HUES64 (cell line): ENCODE measurements at regions not wholly inside any gene's neighbourhood (a gene's known extent, or its start where the extent isn't known, plus 50 kb on each side); places are given as distances from the start of the nearest gene placed in this dataset.

Source experiments
- H3K27ac ChIP-seq: 2 replicates; pipeline ENCODE4 v1.7.0; 2013; ENCODE audit warnings: low read depth, low read length, inconsistent platforms
- H3K27me3 ChIP-seq: 2 replicates; pipeline ENCODE4 v1.6.1; 2013; ENCODE audit warnings: mild to moderate bottlenecking, low read length; ENCODE audit not compliant: insufficient read depth
- H3K36me3 ChIP-seq: 2 replicates; pipeline ENCODE4 v1.6.1; 2013; ENCODE audit warnings: mild to moderate bottlenecking, low read length; ENCODE audit not compliant: insufficient read depth
- H3K4me1 ChIP-seq: 2 replicates; pipeline ENCODE4 v1.6.1; 2013; ENCODE audit warnings: mild to moderate bottlenecking, low read length, moderate library complexity; ENCODE audit not compliant: insufficient read depth
- H3K4me3 ChIP-seq: 2 replicates; pipeline ENCODE4 v1.5.1; 2013; ENCODE audit warnings: mild to moderate bottlenecking, low read length, moderate library complexity
- H3K9ac ChIP-seq: 2 replicates; pipeline ENCODE4 v1.6.1; 2013; ENCODE audit warnings: mild to moderate bottlenecking, low read depth, low read length
- H3K9me3 ChIP-seq: 2 replicates; pipeline ENCODE4 v1.6.1; 2013; ENCODE audit warnings: low read depth, low read length; ENCODE audit not compliant: insufficient read depth
- WGBS: fragments of 150-250, 120-280 bp; methylation state at CpG from one replicate; pipeline ENCODE4 v1.1.7; 2013; ENCODE audit warnings: missing lambda C conversion rate; 5-methylcytosine and 5-hydroxymethylcytosine counted together

DNA sequence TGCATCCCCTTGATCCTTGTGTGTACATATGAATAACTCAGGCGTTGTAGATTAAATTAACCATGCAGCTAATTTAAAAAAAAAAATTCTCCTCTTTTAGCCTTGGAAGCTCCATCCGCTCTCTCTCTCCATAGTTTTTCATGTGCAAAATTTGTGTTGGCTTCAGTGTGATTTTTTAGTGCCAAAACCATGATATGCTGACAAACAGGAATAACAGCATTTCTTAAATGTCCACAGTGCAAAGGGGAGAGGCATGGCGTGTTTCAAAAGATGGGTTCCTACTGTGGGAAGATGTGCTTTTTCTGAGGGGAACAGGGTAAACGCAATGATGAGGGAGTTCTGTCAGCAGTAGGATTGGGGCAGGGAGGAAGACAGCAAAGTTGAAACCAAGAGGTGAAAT, 247.0 kb downstream of the ICOS start:
- no peaks in the 10 kb centered on the region for H3K27me3 ChIP-seq
- H3K4me3 ChIP-seq: no peak overlapping the region
- WGBS: 95% methylated on average over 4 of the region's 4 CpGs
- H3K27ac ChIP-seq: no peak overlapping the region
- no peaks in the 10 kb centered on the region for H3K9me3 ChIP-seq
- H3K36me3 ChIP-seq: no peaks in the 10 kb centered on the region
- no peak overlapping the region for H3K9ac ChIP-seq
- H3K4me1 ChIP-seq: no peaks in the 10 kb centered on the region

DNA sequence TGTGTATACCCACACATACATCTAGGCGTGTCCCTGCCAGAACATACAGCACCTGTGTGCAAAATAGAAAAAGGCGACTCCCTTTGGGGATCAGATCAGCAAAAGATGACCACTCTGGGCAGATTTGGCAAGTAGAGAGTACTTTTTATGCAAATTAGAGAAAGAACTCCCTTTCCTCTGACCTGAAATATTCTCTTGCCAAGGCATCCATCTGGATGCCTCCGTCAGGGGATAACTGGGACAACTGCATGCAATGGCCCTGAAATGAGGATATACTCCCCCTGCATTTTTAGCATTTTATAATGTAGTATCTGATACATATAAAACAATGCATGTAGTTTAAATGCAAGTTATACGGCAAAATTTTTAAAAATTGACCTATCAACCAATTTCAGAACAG, 247.7 kb downstream of the ICOS start:
- Histone ChIP-seq H3K9ac (no peak overlapping the region), H3K4me3 (no peak overlapping the region), H3K9me3 (no peaks in the 10 kb centered on the region), H3K36me3 (no peaks in the 10 kb centered on the region), H3K4me1 (no peaks in the 10 kb centered on the region), H3K27me3 (no peaks in the 10 kb centered on the region), H3K27ac (no peak overlapping the region)
- WGBS: 71% methylated on average over 4 of the region's 4 CpGs

- Histone ChIP-seq H3K27ac (no peak overlapping the region), H3K4me1 (peaks cover 11% of the 10 kb centered on the region), H3K9ac (no peak overlapping the region), H3K4me3 (no peak overlapping the region), H3K27me3 (no peaks in the 10 kb centered on the region), H3K36me3 (no peaks in the 10 kb centered on the region), H3K9me3 (no peaks in the 10 kb centered on the region)
- WGBS: 95% methylated on average over 3 of the region's 4 CpGs
These were observed 250.9 kb downstream of the ICOS start for GRCh38 chr2:204187229-204188083.

DNA sequence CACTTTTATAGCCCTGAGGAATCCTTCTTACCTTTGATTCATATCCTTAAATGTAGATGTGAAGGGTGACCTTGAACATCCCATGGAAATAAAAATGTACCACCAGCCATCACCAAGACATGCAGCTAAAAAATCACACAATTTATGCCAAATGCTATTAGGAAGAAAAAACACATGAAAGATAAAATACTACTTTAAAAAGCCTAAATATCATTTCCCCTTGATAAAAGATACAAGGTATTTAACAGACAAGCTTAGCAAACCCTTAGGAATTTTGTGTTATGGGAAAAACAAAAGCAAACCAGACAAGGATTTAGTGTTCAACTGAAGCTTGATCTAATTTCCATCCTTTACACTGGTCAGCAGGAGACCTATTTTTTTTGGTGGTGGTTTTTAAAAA, 255.0 kb downstream of the ICOS start:
- Histone ChIP-seq H3K27me3 (no peaks in the 10 kb centered on the region), H3K4me1 (peaks cover 11% of the 10 kb centered on the region), H3K9ac (no peak overlapping the region), H3K36me3 (no peaks in the 10 kb centered on the region), H3K4me3 (no peak overlapping the region), H3K9me3 (no peaks in the 10 kb centered on the region), H3K27ac (no peak overlapping the region)

DNA sequence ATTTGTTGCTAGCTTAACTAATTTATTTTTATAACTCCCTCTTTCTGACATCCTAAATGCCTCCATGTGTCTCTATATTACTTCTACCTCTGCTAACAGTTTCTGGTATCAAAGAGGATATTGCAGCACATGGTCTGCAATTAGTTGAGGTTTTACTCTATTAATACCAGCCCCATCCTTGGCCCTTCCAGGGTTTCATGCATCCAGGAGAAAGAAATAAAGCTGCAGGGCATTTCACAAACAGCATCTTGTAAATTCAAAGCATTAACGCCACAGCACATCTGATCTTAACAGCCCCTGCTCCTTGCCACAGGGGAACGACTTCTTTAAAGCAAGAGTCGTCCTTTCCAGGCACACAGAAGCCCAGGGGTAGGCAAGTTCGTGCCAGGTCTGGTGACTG, 258.9 kb downstream of the ICOS start:
- H3K9ac ChIP-seq: no peak overlapping the region

DNA sequence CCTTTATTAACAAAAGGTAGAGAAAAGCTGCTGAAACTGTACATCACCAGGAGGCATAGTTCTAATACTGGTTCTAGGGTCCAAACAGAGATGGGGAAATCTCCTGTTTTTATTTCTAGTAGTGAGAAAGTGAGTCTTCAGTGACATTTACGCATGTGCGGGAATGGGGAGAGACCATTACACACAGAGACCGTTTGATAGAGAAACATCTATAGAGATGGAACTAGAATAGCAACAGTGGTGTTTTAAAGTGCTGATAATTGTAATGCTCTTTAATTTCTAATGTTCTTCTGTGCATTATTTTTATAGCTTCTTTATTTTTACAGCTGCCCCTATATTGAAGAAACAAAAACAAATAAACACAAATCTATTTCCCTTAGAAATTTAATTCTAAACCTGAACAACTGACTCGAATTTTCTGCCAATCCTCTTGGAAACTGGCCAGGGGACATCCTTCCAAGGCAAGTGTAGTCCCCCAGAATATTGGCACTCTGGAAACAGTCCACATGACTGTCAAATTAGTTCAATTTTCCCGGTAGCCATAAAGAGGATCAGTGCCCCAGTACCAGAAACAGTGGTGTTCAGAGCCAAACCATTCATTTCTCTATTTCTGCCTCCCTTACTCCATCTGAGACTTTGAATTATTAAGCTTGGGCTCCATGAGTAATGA, 260.9 kb downstream of the ICOS start:
- Histone ChIP-seq H3K4me3 (no peak overlapping the region), H3K4me1 (no peaks in the 10 kb centered on the region; the same call in 1 of the 2 replicates), H3K9me3 (no peaks in the 10 kb centered on the region), H3K9ac (no peak overlapping the region), H3K27me3 (no peaks in the 10 kb centered on the region), H3K36me3 (no peaks in the 10 kb centered on the region), H3K27ac (no peak overlapping the region)
- 93% methylated on average over 5 of the region's 5 CpGs for WGBS

More for the DNA sequence above, 258.9 kb downstream of the ICOS start:
- WGBS: 83% methylated on average over 4 of the region's 4 CpGs
- peaks cover 11% of the 10 kb centered on the region for H3K4me1 ChIP-seq
- no peaks in the 10 kb centered on the region for H3K9me3 ChIP-seq
- no peaks in the 10 kb centered on the region for H3K36me3 ChIP-seq
- H3K27me3 ChIP-seq: no peaks in the 10 kb centered on the region
- H3K27ac ChIP-seq: no peak overlapping the region
- H3K4me3 ChIP-seq: no peak overlapping the region

- Histone ChIP-seq H3K36me3 (no peaks in the 10 kb centered on the region), H3K9me3 (no peaks in the 10 kb centered on the region), H3K27me3 (0 out of 2 replicates have a peak, but pooled peaks cover 5% of the 10 kb centered on the region), H3K4me3 (no peak overlapping the region), H3K27ac (no peak overlapping the region), H3K4me1 (no peaks in the 10 kb centered on the region; the same call in 1 of the 2 replicates), H3K9ac (no peak overlapping the region)
- 91% methylated on average over 3 of the region's 3 CpGs for WGBS
These were observed 262.8 kb downstream of the ICOS start for GRCh38 chr2:204199357-204199756.

DNA sequence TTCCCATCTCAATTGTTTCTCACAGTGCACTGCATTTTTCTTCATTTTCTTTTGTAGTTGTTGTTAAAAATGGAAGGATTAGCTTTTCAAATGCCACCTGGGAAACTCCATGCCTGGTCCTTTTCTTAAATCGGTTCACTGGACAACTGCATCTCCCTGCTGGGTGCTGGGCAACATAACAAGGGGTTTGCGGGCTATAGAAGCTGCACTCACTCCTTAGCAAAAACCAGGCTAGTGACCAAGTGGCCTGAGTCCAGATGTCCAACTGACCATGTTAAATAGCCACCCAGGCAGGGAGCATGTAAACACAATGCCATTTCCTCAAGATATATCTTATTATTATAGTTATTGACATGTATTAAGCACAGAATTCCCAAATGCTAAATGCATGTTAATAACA, 264.9 kb downstream of the ICOS start:
- Histone ChIP-seq H3K9ac (no peak overlapping the region), H3K36me3 (no peaks in the 10 kb centered on the region), H3K27me3 (peaks cover 10% of the 10 kb centered on the region; the same call in 1 of the 2 replicates), H3K9me3 (no peaks in the 10 kb centered on the region), H3K4me1 (peaks cover 14% of the 10 kb centered on the region), H3K4me3 (no peak overlapping the region), H3K27ac (no peak overlapping the region)
- WGBS: 89% methylated on average over 2 of the region's 2 CpGs

- H3K27ac ChIP-seq: no peak overlapping the region
- H3K9ac ChIP-seq: no peak overlapping the region
- H3K9me3 ChIP-seq: no peaks in the 10 kb centered on the region
- no peaks in the 10 kb centered on the region for H3K36me3 ChIP-seq
- no peak overlapping the region for H3K4me3 ChIP-seq
- WGBS: 91% methylated on average over 1 of the region's 1 CpG
- H3K4me1 ChIP-seq: peaks cover 21% of the 10 kb centered on the region
- H3K27me3 ChIP-seq: peaks cover 13% of the 10 kb centered on the region
These were observed 265.7 kb downstream of the ICOS start for GRCh38 chr2:204202253-204202652.

- Histone ChIP-seq H3K36me3 (no peaks in the 10 kb centered on the region), H3K27me3 (peaks cover 21% of the 10 kb centered on the region), H3K4me1 (peaks cover 21% of the 10 kb centered on the region), H3K4me3 (no peak overlapping the region), H3K9ac (no peak overlapping the region), H3K27ac (no peak overlapping the region), H3K9me3 (no peaks in the 10 kb centered on the region)
- 93% methylated on average over 4 of the region's 4 CpGs for WGBS
These were observed 267.1 kb downstream of the ICOS start for GRCh38 chr2:204203704-204204103.

- peaks cover 21% of the 10 kb centered on the region for H3K4me1 ChIP-seq
- H3K27me3 ChIP-seq: peaks cover 21% of the 10 kb centered on the region
- no peaks in the 10 kb centered on the region for H3K9me3 ChIP-seq
- H3K4me3 ChIP-seq: no peak overlapping the region; the same call in 1 of the 2 replicates
- H3K27ac ChIP-seq: peak overlapping the region; percentile 34; the same call in 1 of the 2 replicates
- WGBS: 26% methylated on average over 5 of the region's 6 CpGs
- peak overlapping the region; percentile 32; the same call in 1 of the 2 replicates for H3K9ac ChIP-seq
- no peaks in the 10 kb centered on the region for H3K36me3 ChIP-seq
These were observed 268.5 kb downstream of the ICOS start for GRCh38 chr2:204205082-204205481.
